Neutrophil (primary cell): ENCODE measurements at regions not wholly inside any gene's neighbourhood (a gene's known extent, or its start where the extent isn't known, plus 50 kb on each side); places are given as distances from the start of the nearest gene placed in this dataset.

Experiments used
- H3K27ac ChIP-seq: fragments of 200-600 bp; sonication (generic); 2 replicates; pipeline ENCODE4 v1.5.1; 2016; ENCODE audit warnings: mild to moderate bottlenecking, moderate library complexity
- H3K27me3 ChIP-seq: fragments of 200-600 bp; sonication (generic); 2 replicates; pipeline ENCODE4 v1.6.0; 2016; ENCODE audit warnings: mild to moderate bottlenecking
- H3K36me3 ChIP-seq: fragments of 200-600 bp; sonication (generic); 2 replicates; pipeline ENCODE4 v1.5.1; 2017
- H3K4me1 ChIP-seq, 2 experiments: fragments of 200-600 bp in 1 of 2; sonication (generic) in 1 of 2; 1 replicate in 1 of 2; 2 replicates in 1 of 2; pipeline versions ENCODE4 v1.5.1 to v1.6.1; 2013 to 2016; ENCODE audit warnings: low read depth in 1 of 2, low read length in 1 of 2, mild to moderate bottlenecking in 1 of 2, moderate library complexity in 1 of 2; ENCODE audit not compliant: control insufficient read depth in 1 of 2, insufficient read depth in 1 of 2
- H3K4me3 ChIP-seq, 2 experiments: fragments of 200-600 bp in 1 of 2; sonication (generic) in 1 of 2; 1 replicate in 1 of 2; 2 replicates in 1 of 2; pipeline ENCODE4 v1.5.1; 2013 to 2016; ENCODE audit warnings: low read depth in 1 of 2, low read length in 1 of 2, mild to moderate bottlenecking in 1 of 2, moderate library complexity in 1 of 2
- H3K9me3 ChIP-seq: fragments of 200-600 bp; sonication (generic); 2 replicates; pipeline ENCODE4 v1.5.1; 2016
- CTCF ChIP-seq: fragments of 200-600 bp; sonication (generic); IDR thresholded peaks from 2 replicates; pipeline ENCODE4 v1.5.1; 2016; ENCODE audit warnings: antibody characterized with exemption

DNA sequence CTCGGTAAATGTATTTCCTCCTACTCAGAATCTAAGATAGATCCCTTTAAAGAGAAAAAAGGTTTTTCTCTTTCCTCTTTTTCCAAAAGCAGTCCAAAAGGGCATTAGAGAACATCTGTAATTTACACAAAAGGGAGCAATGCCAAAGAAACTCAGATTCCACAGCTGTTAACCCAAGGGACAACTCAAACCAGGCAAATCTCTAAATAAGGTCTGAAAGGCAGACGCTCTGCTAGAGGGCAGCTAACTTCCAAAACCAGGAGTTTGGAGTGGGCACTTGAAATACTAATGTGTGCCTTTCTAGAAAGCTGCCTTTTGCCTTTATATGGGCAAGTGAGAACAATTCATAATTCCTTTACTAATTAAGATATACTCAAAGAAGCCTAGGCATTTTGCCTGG lies 435.7 kb downstream of the ZFHX3 start:
- Histone ChIP-seq H3K4me1 (no peaks in the 10 kb centered on the region), H3K36me3 (no peaks in the 10 kb centered on the region), H3K9me3 (no peaks in the 10 kb centered on the region), H3K27me3 (no peaks in the 10 kb centered on the region), H3K27ac (no peak overlapping the region), H3K4me3 (no peak overlapping the region)
- no peak for TF ChIP-seq CTCF

DNA sequence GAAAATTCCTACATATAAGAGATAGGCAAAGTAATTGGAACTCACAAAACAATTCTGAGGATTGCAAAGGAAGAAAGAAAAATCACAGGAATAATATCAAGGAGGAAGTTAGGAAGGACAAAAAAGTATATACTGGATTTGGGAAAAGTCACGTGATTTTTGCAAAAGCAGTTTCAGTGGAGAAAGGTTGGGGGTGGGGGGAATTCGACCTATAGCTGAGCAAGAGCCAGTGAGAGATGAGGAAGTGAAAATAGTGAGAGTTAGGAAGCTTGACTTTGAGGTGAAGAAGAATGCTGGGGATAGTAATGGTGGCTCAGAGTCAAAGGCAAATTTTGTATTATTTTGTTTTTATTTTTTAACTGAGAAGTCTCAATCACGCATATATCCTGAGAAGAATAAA lies 438.0 kb upstream of the PMFBP1 start:
- no peak overlapping the region for H3K4me3 ChIP-seq
- no peak for TF ChIP-seq CTCF
- H3K27ac ChIP-seq = no peak overlapping the region
- H3K36me3 ChIP-seq = no peaks in the 10 kb centered on the region
- no peaks in the 10 kb centered on the region for H3K27me3 ChIP-seq
- H3K9me3 ChIP-seq = no peaks in the 10 kb centered on the region
- peaks cover 0 to 5% of the 10 kb centered on the region in 2 experiments for H3K4me1 ChIP-seq

- no peak overlapping the region for H3K27ac ChIP-seq
- H3K27me3 ChIP-seq = no peaks in the 10 kb centered on the region
- no peak for TF ChIP-seq CTCF
- peaks cover 0 to 5% of the 10 kb centered on the region in 2 experiments for H3K4me1 ChIP-seq
- H3K4me3 ChIP-seq = no peak overlapping the region
- H3K36me3 ChIP-seq = no peaks in the 10 kb centered on the region
- no peaks in the 10 kb centered on the region for H3K9me3 ChIP-seq
Measured at GRCh38 chr16:72609066-72609465, 437.1 kb upstream of the PMFBP1 start.

DNA sequence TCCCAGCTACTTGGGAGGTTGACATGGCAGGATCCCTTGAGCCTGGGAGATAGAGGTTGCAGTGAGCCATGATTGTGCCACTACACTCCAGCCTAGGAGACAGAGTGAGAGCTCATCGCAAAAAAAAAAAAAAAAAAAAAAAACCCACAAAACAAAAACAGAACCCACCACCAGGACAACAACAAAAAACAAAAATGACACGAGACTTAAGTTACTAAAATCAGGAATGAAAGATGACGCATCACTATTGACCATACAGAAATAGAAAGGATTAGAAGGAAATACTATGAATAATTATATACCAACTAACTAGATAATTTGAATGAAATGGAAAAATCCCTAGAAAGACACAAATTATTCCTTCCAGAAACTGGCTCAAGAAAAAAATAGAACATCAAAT lies 432.4 kb upstream of the PMFBP1 start:
- no peak for TF ChIP-seq CTCF
- H3K36me3 ChIP-seq = no peaks in the 10 kb centered on the region
- no peak overlapping the region for H3K27ac ChIP-seq
- H3K27me3 ChIP-seq = no peaks in the 10 kb centered on the region
- no peaks in the 10 kb centered on the region for H3K9me3 ChIP-seq
- H3K4me3 ChIP-seq = no peak overlapping the region
- peaks cover 0 to 5% of the 10 kb centered on the region in 2 experiments for H3K4me1 ChIP-seq

GRCh38 chr16:72602499-72602898 lies 430.5 kb upstream of the PMFBP1 start:
- no peak overlapping the region for H3K4me3 ChIP-seq
- H3K27ac ChIP-seq = no peak overlapping the region
- H3K9me3 ChIP-seq = no peaks in the 10 kb centered on the region
- no peak for TF ChIP-seq CTCF
- H3K27me3 ChIP-seq = no peaks in the 10 kb centered on the region
- no peaks in the 10 kb centered on the region for H3K36me3 ChIP-seq
- H3K4me1 ChIP-seq = peaks cover 0 to 5% of the 10 kb centered on the region in 2 experiments

DNA sequence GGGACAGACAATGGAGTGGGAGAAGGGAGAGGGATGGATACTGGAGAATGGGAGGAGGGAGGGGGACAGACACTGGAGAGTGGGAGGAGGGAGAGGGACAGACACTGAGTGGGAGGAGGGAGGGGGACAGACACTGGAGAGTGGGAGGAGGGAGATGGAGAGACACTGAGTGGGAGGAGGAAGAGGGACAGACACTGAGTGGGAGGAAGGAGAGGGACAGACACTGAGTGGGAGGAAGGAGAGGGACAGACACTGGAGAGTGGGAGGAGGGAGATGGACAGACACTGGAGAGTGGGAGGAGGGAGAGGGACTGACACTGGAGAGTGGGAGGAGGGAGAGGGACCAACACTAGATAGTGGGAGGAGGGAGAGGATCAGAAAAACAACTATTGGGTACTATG lies 426.7 kb upstream of the PMFBP1 start:
- no peak overlapping the region for H3K27ac ChIP-seq
- no peak for TF ChIP-seq CTCF
- no peaks in the 10 kb centered on the region for H3K9me3 ChIP-seq
- H3K36me3 ChIP-seq = no peaks in the 10 kb centered on the region
- no peaks in the 10 kb centered on the region for H3K4me1 ChIP-seq
- no peaks in the 10 kb centered on the region for H3K27me3 ChIP-seq
- H3K4me3 ChIP-seq = no peak overlapping the region
